ENCODE measurements at regions not wholly inside any gene's neighbourhood (a gene's known extent, or its start where the extent isn't known, plus 50 kb on each side); places are given as distances from the start of the nearest gene placed in this dataset.

GRCh38 chr3:31265646-31266428 lies 266.9 kb upstream of the STT3B start:
- H3K4me3 ChIP-seq = no peak overlapping the region
- no peak overlapping the region for H3K27ac ChIP-seq
- no peaks in the 10 kb centered on the region for H3K9me3 ChIP-seq
- intact Hi-C loops (cut with DNase I) = no loop called here
- 62 to 65% methylated on average over 5 of the region's 5 CpGs for WGBS, 2 donors
- no peaks in the 10 kb centered on the region for H3K27me3 ChIP-seq
- no peak for DNase-seq
- H3K4me1 ChIP-seq = no peaks in the 10 kb centered on the region
- TF ChIP-seq POLR2A (IDR thresholded peaks at IDR 0.05) (no peak), CTCF (IDR thresholded peaks at IDR 0.05) (peak in 1 of 6 experiments; percentile 7)
- H3K36me3 ChIP-seq = no peaks in the 10 kb centered on the region

- Histone ChIP-seq H3K36me3 (no peaks in the 10 kb centered on the region), H3K27me3 (no peaks in the 10 kb centered on the region), H3K27ac (no peak overlapping the region), H3K4me1 (no peaks in the 10 kb centered on the region), H3K9me3 (no peaks in the 10 kb centered on the region), H3K4me3 (no peak overlapping the region)
- no peak for DNase-seq
- TF ChIP-seq CTCF (IDR thresholded peaks at IDR 0.05) (no peak), POLR2A (IDR thresholded peaks at IDR 0.05) (no peak)
- WGBS, 2 donors = 77 to 78% methylated on average over 4 to 7 of the region's 7 CpGs
- intact Hi-C loops (cut with DNase I) = no loop called here
Observed at GRCh38 chr3:31268868-31269267, 263.9 kb upstream of the STT3B start.

GRCh38 chr3:31270010-31270409 lies 262.7 kb upstream of the STT3B start:
- Histone ChIP-seq H3K4me3 (no peak overlapping the region), H3K27ac (no peak overlapping the region), H3K36me3 (no peaks in the 10 kb centered on the region), H3K4me1 (peaks cover 0 to 9% (median 2%) of the 10 kb centered on the region in 3 donors), H3K27me3 (no peaks in the 10 kb centered on the region), H3K9me3 (no peaks in the 10 kb centered on the region)
- intact Hi-C loops (cut with DNase I) = no loop called here
- TF ChIP-seq POLR2A (IDR thresholded peaks at IDR 0.05) (no peak), CTCF (IDR thresholded peaks at IDR 0.05) (no peak)
- DNase-seq = no peak

GRCh38 chr3:31274326-31275024 lies 258.2 kb upstream of the STT3B start:
- Histone ChIP-seq H3K4me3 (no peak overlapping the region), H3K9me3 (no peaks in the 10 kb centered on the region), H3K27ac (peak overlapping the region in 1 of 4 donors; percentile 6), H3K4me1 (peaks cover 0 to 17% (median 7%) of the 10 kb centered on the region in 3 donors), H3K36me3 (no peaks in the 10 kb centered on the region), H3K27me3 (no peaks in the 10 kb centered on the region)
- 81 to 82% methylated on average over 3 of the region's 3 CpGs for WGBS, 2 donors
- intact Hi-C loops (cut with DNase I) = no loop called here
- no peak for DNase-seq
- TF ChIP-seq CTCF (IDR thresholded peaks at IDR 0.05) = no peak
- TF ChIP-seq POLR2A (IDR thresholded peaks at IDR 0.05) = no peak

GRCh38 chr3:31275038-31275572 lies 257.6 kb upstream of the STT3B start:
- no peaks in the 10 kb centered on the region for H3K9me3 ChIP-seq
- no peak for TF ChIP-seq POLR2A (IDR thresholded peaks at IDR 0.05)
- TF ChIP-seq CTCF (IDR thresholded peaks at IDR 0.05) = no peak
- no peaks in the 10 kb centered on the region for H3K27me3 ChIP-seq
- H3K4me1 ChIP-seq = peaks cover 0 to 17% (median 7%) of the 10 kb centered on the region in 3 donors
- WGBS, 2 donors = 21 to 22% methylated on average over 3 of the region's 3 CpGs
- DNase-seq = no peak
- no peaks in the 10 kb centered on the region for H3K36me3 ChIP-seq
- no peak overlapping the region for H3K4me3 ChIP-seq
- peak overlapping the region in 2 of 4 donors; percentile 1 to 6 for H3K27ac ChIP-seq
- intact Hi-C loops (cut with DNase I) = no loop called here

Measured in esophagus squamous epithelium (tissue), 5 donors.